Activated CD4-positive, alpha-beta T cell treated with anti-CD3 and anti-CD28 coated beads for 36 hours (primary cell): ENCODE measurements at regions not wholly inside any gene's neighbourhood (a gene's known extent, or its start where the extent isn't known, plus 50 kb on each side); places are given as distances from the start of the nearest gene placed in this dataset.

Source experiments
- ATAC-seq: fragments of 200-7000 bp; cut with Tn5 transposase; one replicate; pipeline ENCODE4 v1.10.0; 2021; ENCODE audit warnings: mild to moderate bottlenecking, moderate library complexity
- CTCF ChIA-PET: fragments of 350-600 bp; sonication (Branson Sonifier 250); formaldehyde crosslinking; loops from one replicate; lab custom pipeline; 2021; ENCODE audit warnings: antibody characterized with exemption; lab: Charles Lee
- POLR2A ChIA-PET: fragments of 350-600 bp; sonication (Branson Sonifier 250); formaldehyde crosslinking; loops from one replicate; lab custom pipeline; 2021; ENCODE audit warnings: antibody characterized with exemption, inconsistent platforms; lab: Charles Lee
- DNase-seq: peaks from one replicate; pipeline ENCODE4 v3.0.0-alpha.2; 2020
- H3K27ac Mint-ChIP-seq: one replicate; pipeline ENCODE4 v1.8.0; 2021; ENCODE audit warnings: mixed read lengths
- H3K27me3 Mint-ChIP-seq: one replicate; pipeline ENCODE4 v1.8.0; 2021; ENCODE audit warnings: mixed read lengths
- H3K36me3 Mint-ChIP-seq: one replicate; pipeline ENCODE4 v1.8.0; 2021; ENCODE audit warnings: low read depth, mixed read lengths
- H3K4me1 Mint-ChIP-seq: one replicate; pipeline ENCODE4 v1.8.0; 2021; ENCODE audit warnings: mixed read lengths
- H3K4me3 Mint-ChIP-seq: one replicate; pipeline ENCODE4 v1.8.0; 2021; ENCODE audit warnings: mild to moderate bottlenecking, moderate library complexity, mixed read lengths
- H3K9me3 Mint-ChIP-seq: one replicate; pipeline ENCODE4 v1.8.0; 2021; ENCODE audit warnings: low read depth, mixed read lengths
- intact Hi-C, 2 experiments: fragments of 100-400 bp; cut with DNase I in 1 of 2; cut with micrococcal nuclease in 1 of 2; formaldehyde crosslinking; loops; one replicate each; pipeline versions ENCODE4 v1.14.2 to v1.15.1; 2022 to 2024; cut with DNase I, micrococcal nuclease

GRCh38 chr9:115636596-115636995 lies 517.0 kb upstream of the PAPPA start:
- H3K36me3 Mint-ChIP-seq: no peaks in the 10 kb centered on the region
- no peaks in the 10 kb centered on the region for H3K4me1 Mint-ChIP-seq
- intact Hi-C loops: no loop called here
- ChIA-PET CTCF (no interaction called here), POLR2A (no interaction called here)
- no peak for ATAC-seq
- H3K9me3 Mint-ChIP-seq: no peaks in the 10 kb centered on the region
- H3K27ac Mint-ChIP-seq: no peak overlapping the region
- no peak overlapping the region for H3K4me3 Mint-ChIP-seq
- DNase-seq: no peak
- peaks cover 11% of the 10 kb centered on the region for H3K27me3 Mint-ChIP-seq

- intact Hi-C loops: no loop called here
- Mint-ChIP-seq H3K4me1 (no peaks in the 10 kb centered on the region), H3K4me3 (no peak overlapping the region), H3K36me3 (no peaks in the 10 kb centered on the region), H3K27me3 (peaks cover 6% of the 10 kb centered on the region), H3K27ac (no peak overlapping the region), H3K9me3 (no peaks in the 10 kb centered on the region)
- CTCF ChIA-PET: no interaction called here
- ATAC-seq: no peak
- POLR2A ChIA-PET: no interaction called here
- no peak for DNase-seq
Measured at GRCh38 chr9:115637661-115638060, 515.9 kb upstream of the PAPPA start.

GRCh38 chr9:115640887-115641286 lies 512.7 kb upstream of the PAPPA start:
- H3K27me3 Mint-ChIP-seq: peaks cover 5% of the 10 kb centered on the region
- H3K9me3 Mint-ChIP-seq: no peaks in the 10 kb centered on the region
- no peak overlapping the region for H3K27ac Mint-ChIP-seq
- DNase-seq: no peak
- H3K4me3 Mint-ChIP-seq: no peak overlapping the region
- ATAC-seq: no peak
- POLR2A ChIA-PET: no interaction called here
- H3K4me1 Mint-ChIP-seq: no peaks in the 10 kb centered on the region
- CTCF ChIA-PET: no interaction called here
- H3K36me3 Mint-ChIP-seq: no peaks in the 10 kb centered on the region
- intact Hi-C loops: no loop called here

- no peak for ATAC-seq
- H3K4me1 Mint-ChIP-seq: no peaks in the 10 kb centered on the region
- H3K27me3 Mint-ChIP-seq: peaks cover 2% of the 10 kb centered on the region
- no peaks in the 10 kb centered on the region for H3K36me3 Mint-ChIP-seq
- intact Hi-C loops: no loop called here
- ChIA-PET CTCF (no interaction called here), POLR2A (no interaction called here)
- no peak overlapping the region for H3K4me3 Mint-ChIP-seq
- no peak for DNase-seq
- H3K9me3 Mint-ChIP-seq: no peaks in the 10 kb centered on the region
- H3K27ac Mint-ChIP-seq: no peak overlapping the region
Measured at GRCh38 chr9:115642285-115642684, 511.3 kb upstream of the PAPPA start.

- ATAC-seq (no peak), DNase-seq (no peak)
- ChIA-PET POLR2A (no interaction called here), CTCF (no interaction called here)
- H3K9me3 Mint-ChIP-seq: no peaks in the 10 kb centered on the region
- H3K27me3 Mint-ChIP-seq: peaks cover 2% of the 10 kb centered on the region
- H3K27ac Mint-ChIP-seq: no peak overlapping the region
- no peak overlapping the region for H3K4me3 Mint-ChIP-seq
- no peaks in the 10 kb centered on the region for H3K36me3 Mint-ChIP-seq
- H3K4me1 Mint-ChIP-seq: no peaks in the 10 kb centered on the region
- intact Hi-C loops: no loop called here
Measured at GRCh38 chr9:115643948-115644727, 509.5 kb upstream of the PAPPA start.

- Mint-ChIP-seq H3K27ac (no peak overlapping the region), H3K4me1 (no peaks in the 10 kb centered on the region), H3K9me3 (no peaks in the 10 kb centered on the region), H3K27me3 (no peaks in the 10 kb centered on the region), H3K36me3 (no peaks in the 10 kb centered on the region), H3K4me3 (no peak overlapping the region)
- CTCF ChIA-PET: no interaction called here
- POLR2A ChIA-PET: no interaction called here
- intact Hi-C loops: no loop called here
- no peak for DNase-seq
- no peak for ATAC-seq
Measured at GRCh38 chr9:115649991-115650472, 503.6 kb upstream of the PAPPA start.

GRCh38 chr9:115650768-115651167 lies 502.8 kb upstream of the PAPPA start:
- Mint-ChIP-seq H3K4me3 (no peak overlapping the region), H3K4me1 (no peaks in the 10 kb centered on the region), H3K27ac (no peak overlapping the region), H3K36me3 (no peaks in the 10 kb centered on the region), H3K27me3 (no peaks in the 10 kb centered on the region), H3K9me3 (no peaks in the 10 kb centered on the region)
- intact Hi-C loops: no loop called here
- ATAC-seq (no peak), DNase-seq (no peak)
- POLR2A ChIA-PET: interaction anchor here (0.6 kb wide), 1 partner anchor 9 kb away, joined by 5 read pairs; no protein-coding TSS in a partner anchor
- CTCF ChIA-PET: no interaction called here

GRCh38 chr9:115651461-115651860 lies 502.1 kb upstream of the PAPPA start:
- ATAC-seq (no peak), DNase-seq (no peak)
- no peaks in the 10 kb centered on the region for H3K36me3 Mint-ChIP-seq
- H3K4me1 Mint-ChIP-seq: no peaks in the 10 kb centered on the region
- no peaks in the 10 kb centered on the region for H3K9me3 Mint-ChIP-seq
- H3K27me3 Mint-ChIP-seq: no peaks in the 10 kb centered on the region
- no peak overlapping the region for H3K4me3 Mint-ChIP-seq
- intact Hi-C loops: no loop called here
- ChIA-PET CTCF (interaction anchor here (0.6 kb wide), 1 partner anchor 562 kb away, joined by 3 read pairs; no protein-coding TSS in a partner anchor), POLR2A (interaction anchor here (0.6 kb wide), 1 partner anchor 8 kb away, joined by 5 read pairs; no protein-coding TSS in a partner anchor)
- no peak overlapping the region for H3K27ac Mint-ChIP-seq

GRCh38 chr9:115653171-115653606 lies 500.4 kb upstream of the PAPPA start:
- POLR2A ChIA-PET: no interaction called here
- Mint-ChIP-seq H3K36me3 (no peaks in the 10 kb centered on the region), H3K27me3 (no peaks in the 10 kb centered on the region), H3K27ac (no peak overlapping the region), H3K4me1 (no peaks in the 10 kb centered on the region), H3K4me3 (no peak overlapping the region), H3K9me3 (no peaks in the 10 kb centered on the region)
- CTCF ChIA-PET: no interaction called here
- ATAC-seq (no peak), DNase-seq (no peak)
- intact Hi-C loops: no loop called here

GRCh38 chr9:115657695-115658094 lies 495.9 kb upstream of the PAPPA start:
- CTCF ChIA-PET: no interaction called here
- DNase-seq: no peak
- ATAC-seq: no peak
- intact Hi-C loops: no loop called here
- Mint-ChIP-seq H3K4me1 (no peaks in the 10 kb centered on the region), H3K4me3 (no peak overlapping the region), H3K36me3 (no peaks in the 10 kb centered on the region), H3K27ac (no peak overlapping the region), H3K9me3 (no peaks in the 10 kb centered on the region), H3K27me3 (peaks cover 3% of the 10 kb centered on the region)
- POLR2A ChIA-PET: no interaction called here

GRCh38 chr9:115665519-115665918 lies 488.1 kb upstream of the PAPPA start:
- CTCF ChIA-PET: no interaction called here
- ATAC-seq: no peak
- no peaks in the 10 kb centered on the region for H3K4me1 Mint-ChIP-seq
- H3K9me3 Mint-ChIP-seq: no peaks in the 10 kb centered on the region
- intact Hi-C loops: no loop called here
- H3K36me3 Mint-ChIP-seq: no peaks in the 10 kb centered on the region
- no peak overlapping the region for H3K4me3 Mint-ChIP-seq
- POLR2A ChIA-PET: no interaction called here
- DNase-seq: no peak
- no peaks in the 10 kb centered on the region for H3K27me3 Mint-ChIP-seq
- no peak overlapping the region for H3K27ac Mint-ChIP-seq

GRCh38 chr9:115668521-115668920 lies 485.1 kb upstream of the PAPPA start:
- POLR2A ChIA-PET: no interaction called here
- Mint-ChIP-seq H3K4me3 (no peak overlapping the region), H3K36me3 (no peaks in the 10 kb centered on the region)

More at GRCh38 chr9:115668521-115668920, 485.1 kb upstream of the PAPPA start:
- DNase-seq: no peak
- no peaks in the 10 kb centered on the region for H3K4me1 Mint-ChIP-seq
- no peak overlapping the region for H3K27ac Mint-ChIP-seq
- H3K9me3 Mint-ChIP-seq: peaks cover 2% of the 10 kb centered on the region
- intact Hi-C loops: no loop called here
- ATAC-seq: no peak
- CTCF ChIA-PET: no interaction called here
- no peaks in the 10 kb centered on the region for H3K27me3 Mint-ChIP-seq
